Mucosa of descending colon (tissue), 3 donors: ENCODE measurements at regions not wholly inside any gene's neighbourhood (a gene's known extent, or its start where the extent isn't known, plus 50 kb on each side); places are given as distances from the start of the nearest gene placed in this dataset.

Source experiments
- ATAC-seq: fragments of 200-7000 bp; cut with Tn5 transposase; one replicate; pipeline ENCODE4 v1.9.1; 2020; ENCODE audit warnings: mild to moderate bottlenecking, moderate library complexity
- DNase-seq, 3 donors: peaks; one replicate each; pipeline ENCODE4 v3.0.0-alpha.2; 2020
- H3K36me3 ChIP-seq: fragments of 200-600 bp; one replicate; pipeline ENCODE4 v1.8.0; 2021; ENCODE audit warnings: low read depth, mild to moderate bottlenecking
- H3K4me1 ChIP-seq: fragments of 200-600 bp; one replicate; pipeline ENCODE4 v1.8.0; 2021; ENCODE audit warnings: low read depth, mild to moderate bottlenecking
- H3K4me3 ChIP-seq: fragments of 200-600 bp; one replicate; pipeline ENCODE4 v1.8.0; 2021; ENCODE audit warnings: mild to moderate bottlenecking
- H3K9me3 ChIP-seq: fragments of 200-600 bp; one replicate; pipeline ENCODE4 v1.8.0; 2021; ENCODE audit warnings: mild to moderate bottlenecking
- intact Hi-C, 2 donors: fragments of 100-400 bp; cut with DNase I in 1 of 2; cut with micrococcal nuclease in 1 of 2; formaldehyde crosslinking; loops; one replicate each; pipeline versions ENCODE4 v1.11.0 to v1.11.1; 2022; cut with DNase I, micrococcal nuclease
- TF ChIP-seq, protein P1 (sequence below): fragments of 200-600 bp; IDR thresholded peaks from one replicate; pipeline ENCODE4 v1.8.0; 2022; ENCODE audit warnings: antibody characterized with exemption, mild to moderate bottlenecking
- donor health status: DM: no; HTN: no; CAD: no; lungs with moderate emphysema.
- donor health status: DM: no; HTN: no; CAD: no.
- donor health status: DM: no; HTN: yes; CAD: no.

- intact Hi-C loops = no loop called here
- TF ChIP-seq, protein P1, sequence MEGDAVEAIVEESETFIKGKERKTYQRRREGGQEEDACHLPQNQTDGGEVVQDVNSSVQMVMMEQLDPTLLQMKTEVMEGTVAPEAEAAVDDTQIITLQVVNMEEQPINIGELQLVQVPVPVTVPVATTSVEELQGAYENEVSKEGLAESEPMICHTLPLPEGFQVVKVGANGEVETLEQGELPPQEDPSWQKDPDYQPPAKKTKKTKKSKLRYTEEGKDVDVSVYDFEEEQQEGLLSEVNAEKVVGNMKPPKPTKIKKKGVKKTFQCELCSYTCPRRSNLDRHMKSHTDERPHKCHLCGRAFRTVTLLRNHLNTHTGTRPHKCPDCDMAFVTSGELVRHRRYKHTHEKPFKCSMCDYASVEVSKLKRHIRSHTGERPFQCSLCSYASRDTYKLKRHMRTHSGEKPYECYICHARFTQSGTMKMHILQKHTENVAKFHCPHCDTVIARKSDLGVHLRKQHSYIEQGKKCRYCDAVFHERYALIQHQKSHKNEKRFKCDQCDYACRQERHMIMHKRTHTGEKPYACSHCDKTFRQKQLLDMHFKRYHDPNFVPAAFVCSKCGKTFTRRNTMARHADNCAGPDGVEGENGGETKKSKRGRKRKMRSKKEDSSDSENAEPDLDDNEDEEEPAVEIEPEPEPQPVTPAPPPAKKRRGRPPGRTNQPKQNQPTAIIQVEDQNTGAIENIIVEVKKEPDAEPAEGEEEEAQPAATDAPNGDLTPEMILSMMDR = no peak
- DNase-seq = no peak
Observed at GRCh38 chr6:62441182-62441581, 155.2 kb upstream of the KHDRBS2 start.

DNA sequence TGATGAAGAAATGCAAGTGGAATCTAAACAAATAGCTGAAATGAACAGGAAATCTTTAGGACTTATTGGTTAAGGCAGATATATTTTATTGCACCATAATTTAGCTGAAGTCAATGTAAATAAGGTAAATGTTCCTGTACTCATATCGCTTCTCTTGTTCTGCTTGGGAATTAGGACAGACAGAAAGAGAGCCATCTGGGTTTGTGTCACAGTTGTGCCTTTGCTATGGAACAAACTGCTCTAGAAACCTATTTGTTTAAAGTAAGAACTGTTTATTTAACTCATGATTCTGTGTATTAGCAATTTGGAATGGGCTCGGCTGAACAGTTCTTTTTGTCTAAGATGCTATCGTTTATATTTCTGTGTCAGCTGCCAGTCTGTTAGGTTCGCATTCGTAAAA is 143.8 kb upstream of the KHDRBS2 start:
- ATAC-seq (no peak), DNase-seq (no peak)
- H3K4me3 ChIP-seq = no peak overlapping the region
- intact Hi-C loops = no loop called here
- H3K4me1 ChIP-seq = no peaks in the 10 kb centered on the region
- H3K9me3 ChIP-seq = peaks cover 6% of the 10 kb centered on the region
- TF ChIP-seq, protein P1 = no peak
- no peaks in the 10 kb centered on the region for H3K36me3 ChIP-seq

More at GRCh38 chr6:62441182-62441581, 155.2 kb upstream of the KHDRBS2 start:
- ATAC-seq = no peak
- no peaks in the 10 kb centered on the region for H3K4me1 ChIP-seq
- no peaks in the 10 kb centered on the region for H3K36me3 ChIP-seq
- H3K4me3 ChIP-seq = no peak overlapping the region
- peaks cover 21% of the 10 kb centered on the region for H3K9me3 ChIP-seq

DNA sequence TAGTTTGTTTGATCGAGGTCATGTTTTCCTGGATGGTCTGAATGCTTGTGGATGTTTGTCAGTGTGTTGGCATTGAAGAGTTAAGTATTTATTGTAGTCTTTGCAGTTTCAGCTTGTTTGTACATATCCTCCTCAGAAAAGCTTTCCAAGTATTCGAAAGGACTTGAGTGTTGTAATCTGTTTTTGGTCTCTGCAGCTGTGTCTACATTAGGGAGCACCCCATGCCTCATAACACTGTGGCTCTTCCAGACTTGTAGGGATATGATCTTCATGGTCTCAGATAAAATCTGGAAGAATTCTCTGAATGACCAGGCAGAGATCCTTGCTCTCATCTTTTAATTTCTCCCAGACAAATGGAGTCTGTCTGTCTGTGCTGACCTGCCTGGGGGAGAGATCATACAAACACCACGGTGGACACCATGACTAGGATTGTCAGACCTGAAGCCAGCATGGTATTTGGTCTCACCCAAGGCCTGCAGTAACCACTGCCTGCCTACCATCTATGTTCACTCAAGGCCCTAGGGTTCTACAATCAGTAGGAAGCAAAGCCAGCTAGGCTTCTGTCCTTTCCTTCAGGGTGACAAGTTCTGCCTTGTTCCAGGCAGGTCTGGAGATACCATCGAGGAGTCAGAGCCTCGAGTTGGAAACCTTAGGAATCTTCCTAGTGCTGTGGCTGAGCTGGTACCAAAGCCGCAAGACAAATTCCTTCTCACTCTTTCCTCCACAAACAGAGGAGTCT is 114.7 kb upstream of the KHDRBS2 start:
- Histone ChIP-seq H3K4me1 (no peaks in the 10 kb centered on the region), H3K4me3 (no peak overlapping the region), H3K36me3 (no peaks in the 10 kb centered on the region), H3K9me3 (peaks cover 20% of the 10 kb centered on the region)
- TF ChIP-seq, protein P1 = no peak
- DNase-seq (no peak), ATAC-seq (no peak)
- intact Hi-C loops = no loop called here

- no peaks in the 10 kb centered on the region for H3K36me3 ChIP-seq
- DNase-seq (no peak), ATAC-seq (no peak)
- no peak overlapping the region for H3K4me3 ChIP-seq
- H3K4me1 ChIP-seq = no peaks in the 10 kb centered on the region
- H3K9me3 ChIP-seq = peaks cover 9% of the 10 kb centered on the region
- TF ChIP-seq, protein P1 = no peak
- intact Hi-C loops = no loop called here
Observed at GRCh38 chr6:62393608-62394007, 107.6 kb upstream of the KHDRBS2 start.

DNA sequence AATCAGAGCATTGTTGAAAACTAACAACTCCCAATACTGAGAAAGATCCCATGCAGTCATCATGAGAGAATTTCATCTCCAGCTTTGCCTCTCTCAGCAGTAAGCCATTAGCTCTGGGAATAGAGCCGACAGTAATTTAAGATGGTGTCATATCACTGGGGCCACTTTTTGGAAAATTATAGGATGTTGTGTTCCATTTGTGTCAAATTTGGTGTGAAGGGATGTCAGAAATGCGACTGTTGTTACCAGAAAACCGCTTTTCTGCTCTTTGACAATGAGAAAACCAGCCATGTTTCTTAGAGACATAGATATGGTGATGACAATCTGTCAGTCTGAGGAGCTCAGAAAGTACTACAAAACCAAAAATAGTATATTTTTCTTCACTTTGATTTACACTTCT is 106.3 kb upstream of the KHDRBS2 start:
- DNase-seq (no peak), ATAC-seq (no peak)
- no peaks in the 10 kb centered on the region for H3K9me3 ChIP-seq
- no peaks in the 10 kb centered on the region for H3K4me1 ChIP-seq
- H3K36me3 ChIP-seq = no peaks in the 10 kb centered on the region
- TF ChIP-seq, protein P1 = no peak
- intact Hi-C loops = no loop called here
- no peak overlapping the region for H3K4me3 ChIP-seq
